GM21528 (cell line): ENCODE measurements at regions not wholly inside any gene's neighbourhood (a gene's known extent, or its start where the extent isn't known, plus 50 kb on each side); places are given as distances from the start of the nearest gene placed in this dataset.

Source experiments
- ATAC-seq: cut with Tn5 transposase; IDR thresholded peaks from one replicate; pipeline ENCODE4 v1.9.1; 2021; ENCODE audit warnings: mild to moderate bottlenecking, moderate library complexity; ENCODE audit not compliant: unreplicated experiment, low FRiP score

DNA sequence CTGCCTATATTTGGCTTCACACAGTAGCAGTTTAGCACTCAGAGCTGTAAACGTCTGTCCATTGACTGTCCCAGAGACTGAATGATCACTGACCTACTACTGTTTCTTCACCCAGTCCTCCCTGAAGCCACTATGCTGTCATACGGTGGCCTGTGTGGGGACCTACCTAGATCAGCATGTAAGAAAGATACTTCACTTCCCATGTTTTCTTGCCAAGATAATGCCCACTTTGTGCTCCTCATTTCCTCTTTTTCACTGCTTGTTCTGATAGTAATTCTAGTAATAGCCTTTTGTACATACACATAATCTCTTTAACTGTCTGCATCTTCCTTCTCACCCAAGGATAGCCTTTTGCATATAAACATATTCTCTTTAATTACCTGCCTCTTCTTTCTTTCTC is 109.9 kb upstream of the TIAM2 start:
- ATAC-seq: no peak

DNA sequence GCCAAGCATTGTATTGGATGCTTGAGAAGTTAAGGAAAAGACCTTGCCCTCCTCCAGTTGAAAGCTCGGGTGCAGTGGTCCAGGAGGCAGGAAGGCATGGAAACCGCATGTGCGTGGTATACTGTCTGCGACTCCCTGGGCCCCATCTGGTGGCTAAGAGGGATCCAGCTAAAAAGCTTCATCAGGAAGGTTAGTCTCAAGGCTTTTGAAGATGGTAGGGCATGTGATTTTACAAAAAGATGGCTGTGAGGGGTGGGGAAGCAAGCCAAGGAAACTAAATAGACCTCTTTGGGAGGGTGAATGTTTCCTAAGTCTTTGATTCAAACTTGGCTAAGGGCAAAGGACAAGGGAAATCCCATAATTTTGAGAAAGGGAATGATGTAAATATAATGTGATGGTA is 109.1 kb upstream of the TIAM2 start:
- ATAC-seq: no peak

DNA sequence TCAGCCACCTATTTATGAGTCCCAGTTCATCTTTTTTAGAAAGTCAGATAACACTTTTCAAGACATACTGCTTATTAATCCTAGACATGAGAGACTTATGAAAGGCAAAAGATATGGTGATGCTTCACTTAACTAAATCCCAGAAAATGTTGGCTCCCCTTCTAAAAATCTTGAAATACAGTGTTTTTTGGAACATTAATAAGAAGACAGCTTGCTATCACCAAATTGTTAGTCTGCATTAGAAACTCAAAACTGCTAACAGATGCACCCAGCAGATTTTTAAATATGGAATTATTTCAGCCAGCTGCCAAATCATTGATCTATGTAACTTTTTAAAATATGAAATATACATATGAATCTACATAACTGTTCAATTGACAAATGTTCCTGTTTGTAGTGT is 108.6 kb upstream of the TIAM2 start:
- ATAC-seq: no peak

DNA sequence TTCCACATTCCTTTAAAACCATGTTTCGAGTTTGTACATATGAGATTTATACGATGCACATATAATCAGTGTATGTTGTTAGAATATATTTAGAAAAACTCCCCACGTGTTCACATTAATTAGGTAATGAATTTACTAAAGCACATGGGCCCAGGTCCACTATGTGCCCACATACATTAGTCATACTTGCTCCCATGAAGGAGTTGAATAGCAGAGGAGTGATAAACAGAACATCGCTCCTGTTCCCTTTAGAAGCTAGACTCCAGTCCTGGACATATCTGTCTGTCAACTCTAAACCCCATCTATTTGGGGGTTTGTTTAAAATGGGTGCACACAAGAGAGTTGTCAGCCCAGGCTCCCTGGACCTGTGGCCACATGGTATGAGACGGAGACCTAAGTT is 108.1 kb upstream of the TIAM2 start:
- ATAC-seq: no peak

DNA sequence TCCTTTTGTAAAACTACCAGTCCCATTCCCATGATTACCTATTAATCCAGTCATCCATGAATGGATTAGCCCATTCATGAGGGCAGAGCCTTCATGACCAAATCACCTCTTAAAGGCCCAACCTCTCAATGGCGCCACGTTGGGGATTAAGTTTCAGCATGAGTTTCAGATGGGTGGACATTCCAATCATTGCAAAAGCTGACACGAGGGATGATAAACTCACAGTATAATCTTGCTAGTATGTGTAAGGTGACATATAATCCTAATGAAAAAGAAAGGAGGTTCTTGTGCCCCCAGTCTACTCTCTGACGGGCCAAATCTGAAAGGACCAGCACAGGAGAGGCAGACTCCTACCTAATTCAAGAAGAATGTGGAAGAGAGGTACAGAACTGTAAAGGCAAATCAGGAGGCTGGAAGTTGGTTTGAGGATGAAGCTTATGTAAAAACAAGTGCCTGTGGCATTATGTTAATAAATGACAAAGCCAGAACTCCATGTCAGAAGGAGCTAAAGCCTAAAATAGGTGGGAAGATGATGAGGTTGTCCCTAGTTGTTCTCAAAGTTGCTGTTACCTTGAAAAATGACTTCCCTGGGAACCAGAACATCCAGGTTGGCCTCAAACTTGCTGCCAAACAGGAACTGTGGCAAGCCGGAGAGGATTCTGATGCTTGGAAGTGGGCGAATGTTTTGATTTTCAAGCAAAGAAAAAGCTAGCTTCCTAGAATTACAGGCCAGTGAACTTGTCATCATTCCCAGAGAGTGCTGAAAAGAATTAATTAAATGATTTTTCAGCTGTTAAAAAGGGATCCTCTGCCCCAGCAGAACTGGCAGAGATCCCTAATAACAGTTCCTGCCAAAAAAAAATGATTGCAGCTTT is 106.5 kb upstream of the TIAM2 start:
- no peak for ATAC-seq

DNA sequence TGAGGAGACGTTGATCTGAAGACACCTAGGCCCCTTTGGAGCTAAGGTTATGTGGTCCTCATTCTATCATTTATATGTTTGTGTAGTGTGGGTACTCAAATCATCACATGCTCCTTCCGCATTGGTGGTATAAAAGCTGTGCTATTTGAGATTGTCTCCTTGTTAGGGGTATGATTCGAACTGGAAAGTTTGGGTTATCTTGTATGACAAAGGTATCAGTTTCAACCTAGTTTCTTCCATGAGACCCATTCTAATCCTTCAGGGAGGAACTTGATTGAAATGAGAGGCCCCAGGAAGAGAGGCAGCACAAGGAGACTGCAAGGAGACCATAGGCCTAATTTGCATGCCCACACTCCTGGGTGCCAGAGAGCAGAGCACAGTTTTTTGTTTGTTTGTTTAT is 104.2 kb upstream of the TIAM2 start:
- ATAC-seq: no peak

DNA sequence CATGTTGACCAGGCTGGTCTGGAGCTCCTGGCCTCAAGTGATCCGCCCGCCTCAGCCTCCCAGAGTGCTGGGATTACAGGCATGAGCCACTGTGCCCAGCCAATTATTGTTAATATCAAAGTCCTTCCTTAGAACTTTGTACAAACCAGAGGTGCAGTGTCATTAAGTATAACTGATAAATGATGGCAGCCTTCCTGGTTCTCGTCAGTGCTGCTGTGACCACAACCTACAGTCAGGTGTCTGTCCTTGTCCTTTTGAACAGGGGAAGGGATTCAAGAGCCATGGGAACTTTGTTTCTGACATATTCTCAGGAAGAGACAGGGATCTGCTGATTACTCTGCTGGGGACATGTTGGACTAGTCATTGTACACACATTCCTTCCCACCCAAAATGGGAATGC is 103.2 kb upstream of the TIAM2 start:
- ATAC-seq: no peak

DNA sequence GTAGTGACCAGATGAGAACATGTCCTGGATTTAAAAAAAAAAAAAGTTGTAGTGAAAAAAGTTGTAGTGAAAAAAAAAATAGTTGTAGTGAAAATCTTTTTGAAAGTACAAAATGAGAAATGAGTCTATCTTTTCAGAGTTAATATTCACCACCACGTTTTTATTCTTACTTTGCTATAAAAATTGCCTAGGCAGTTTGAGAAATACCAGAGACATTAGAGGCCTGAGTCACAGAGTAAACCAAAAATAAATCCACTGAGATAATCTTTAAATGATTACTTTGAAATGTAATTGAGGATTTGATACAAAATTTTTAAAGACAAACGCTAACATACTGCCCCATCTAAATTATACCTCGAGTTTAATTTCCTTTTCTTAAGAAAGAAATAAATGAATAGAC is 101.2 kb upstream of the TIAM2 start:
- ATAC-seq: no peak

DNA sequence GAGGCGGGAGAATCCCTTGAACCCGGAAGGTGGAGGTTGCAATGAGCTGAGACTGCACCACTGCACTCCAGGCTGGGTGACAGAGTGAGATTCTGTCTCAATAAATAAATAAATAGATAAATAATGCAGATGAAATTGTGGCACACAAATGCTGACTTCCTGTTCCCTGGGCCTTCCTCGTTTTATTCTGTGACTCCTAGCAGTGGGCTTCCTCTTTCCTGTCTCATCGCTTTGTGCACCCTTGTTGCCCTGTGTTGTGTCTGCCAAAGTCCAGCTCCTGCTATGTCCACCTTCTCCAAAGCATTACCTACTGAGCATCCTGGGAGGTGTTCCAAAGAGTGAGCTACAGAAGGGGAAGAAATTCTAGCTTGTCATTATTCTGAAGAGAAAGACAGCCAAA is 100.2 kb upstream of the TIAM2 start:
- no peak for ATAC-seq

DNA sequence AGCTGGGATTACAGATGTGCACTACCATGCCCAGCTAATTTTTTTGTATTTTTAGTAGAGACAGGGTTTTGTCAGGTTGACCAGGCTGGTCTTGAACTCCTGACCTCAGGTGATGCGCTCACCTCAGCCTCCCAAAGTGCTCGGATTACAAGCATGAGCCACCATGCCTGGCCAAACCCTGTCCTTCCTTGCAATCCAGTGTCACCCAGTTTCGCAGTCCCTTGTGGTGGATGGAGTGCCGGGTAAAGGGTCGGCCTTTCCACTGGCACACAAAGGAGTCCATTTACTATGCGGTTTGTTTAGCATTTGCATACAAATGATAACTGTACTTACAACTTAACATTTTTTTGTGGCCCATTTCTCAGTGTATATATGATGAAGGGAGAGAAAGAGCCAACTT is 99.3 kb upstream of the TIAM2 start:
- no peak for ATAC-seq

DNA sequence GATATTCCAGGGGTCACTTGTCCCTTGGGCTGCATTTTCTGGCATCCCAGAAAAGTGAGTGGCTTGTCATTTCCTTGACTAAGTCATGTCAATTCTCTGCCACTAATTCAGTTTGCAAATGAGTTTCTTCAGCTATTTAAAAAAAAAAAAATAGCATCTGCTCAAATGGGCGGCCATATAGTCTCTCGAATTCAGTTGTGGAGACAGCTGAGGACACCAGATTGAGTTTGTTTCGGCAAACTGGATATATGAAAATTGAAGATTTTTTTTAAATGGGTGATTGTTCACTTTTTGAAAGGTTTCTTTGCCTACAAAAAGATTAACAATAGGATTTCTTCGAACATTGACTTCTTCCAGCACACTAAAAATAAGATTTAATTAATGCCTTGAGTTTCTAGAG is 96.3 kb upstream of the TIAM2 start:
- no peak for ATAC-seq

DNA sequence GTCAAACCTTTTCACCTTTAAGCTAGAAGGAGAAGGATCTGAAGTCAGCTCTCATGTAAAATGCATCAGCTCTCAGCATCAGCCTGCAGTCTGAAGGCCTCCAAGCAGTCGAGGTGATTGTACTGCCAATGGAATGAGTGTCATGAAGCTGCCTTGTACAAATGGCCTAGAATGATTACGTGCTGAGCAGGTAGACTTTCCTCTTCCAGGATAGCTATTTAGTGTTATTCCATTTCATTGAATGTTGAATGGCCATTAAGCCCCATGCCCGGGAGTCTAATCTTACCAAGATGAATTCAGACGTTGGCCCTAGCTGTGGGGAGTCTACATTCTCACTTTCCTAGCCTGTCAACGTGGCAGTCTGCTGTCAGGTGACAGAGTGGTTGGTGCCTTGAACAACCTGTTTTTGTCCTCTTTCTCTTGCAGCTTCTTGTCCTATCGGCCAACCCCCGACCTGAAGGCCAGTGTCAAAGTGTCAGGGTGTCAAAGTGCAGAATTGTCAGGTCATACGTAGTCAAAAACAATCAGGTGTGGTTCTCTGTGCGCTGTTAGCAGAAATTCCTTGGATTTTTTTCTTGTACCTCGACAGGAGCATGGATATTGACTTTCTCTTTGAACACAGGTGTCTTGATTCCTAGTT is 95.2 kb upstream of the TIAM2 start:
- ATAC-seq: no peak

DNA sequence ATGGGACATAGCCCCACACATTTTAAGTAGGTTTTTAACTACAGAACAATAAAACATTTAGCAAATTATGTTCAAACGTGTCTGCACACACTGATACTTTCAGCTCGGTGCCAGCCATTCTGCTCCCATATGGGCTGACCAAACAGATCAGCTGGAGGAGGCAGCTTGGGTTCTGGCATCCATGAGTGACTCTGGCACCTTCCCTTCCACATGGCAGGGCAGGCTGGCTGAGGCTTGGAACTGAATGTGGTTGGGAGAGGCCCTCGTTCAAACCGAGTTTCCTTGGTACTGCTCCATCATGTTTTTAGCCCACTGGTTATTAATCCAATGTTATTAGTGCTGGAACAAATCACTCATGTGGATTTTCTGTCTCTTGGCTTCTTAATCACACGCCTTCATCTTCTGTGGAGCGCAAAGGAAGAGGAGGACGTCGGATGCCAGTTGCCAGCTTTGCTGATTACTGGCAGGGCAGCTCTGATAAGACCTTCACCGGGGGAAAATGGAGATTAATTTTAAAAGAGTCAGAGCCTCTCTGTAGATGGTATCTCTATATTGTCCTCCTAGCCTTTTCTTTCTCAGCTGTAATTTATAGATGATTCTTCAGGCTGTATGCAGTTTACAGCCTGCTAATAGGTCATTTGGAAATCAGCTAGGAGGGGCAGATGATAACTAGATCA is 93.1 kb upstream of the TIAM2 start:
- no peak for ATAC-seq

DNA sequence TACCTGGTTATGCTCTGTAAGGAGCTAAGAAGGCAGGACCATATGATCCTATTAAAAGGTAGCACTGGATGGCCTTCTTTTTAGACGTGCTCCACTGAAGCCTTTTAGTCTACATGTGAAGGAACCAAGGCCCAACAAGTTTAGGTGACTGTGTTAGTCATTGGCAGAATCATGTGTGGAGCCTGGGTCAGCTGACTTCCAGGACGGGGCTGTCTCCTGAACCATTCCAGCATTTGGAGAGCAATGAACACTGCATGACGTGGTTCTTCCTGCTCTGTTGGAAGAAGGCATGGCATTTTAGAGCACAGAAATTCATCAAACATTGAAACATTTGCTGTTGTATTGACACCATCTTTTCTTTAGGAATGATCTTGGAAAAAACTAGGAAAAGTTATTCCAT is 87.8 kb upstream of the TIAM2 start:
- ATAC-seq: no peak

DNA sequence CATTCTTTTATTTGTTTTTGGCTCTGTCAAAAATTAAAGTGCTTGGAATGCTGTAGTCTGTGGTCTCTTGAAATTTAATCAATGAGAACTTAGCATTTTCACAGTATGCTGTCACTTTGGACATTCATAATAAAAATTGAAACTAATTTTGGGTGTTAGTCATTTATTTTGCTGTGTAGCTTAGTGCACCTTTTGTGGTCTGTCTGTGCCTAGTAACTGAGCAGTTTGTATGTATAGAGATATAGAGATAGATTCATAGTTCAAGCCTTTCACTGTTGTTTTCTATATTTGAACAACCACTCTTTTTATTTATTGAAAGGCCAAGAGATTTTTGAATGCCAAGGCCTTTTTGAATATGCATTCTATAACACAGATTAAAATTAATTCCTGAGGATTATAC is 86.4 kb upstream of the TIAM2 start:
- no peak for ATAC-seq

DNA sequence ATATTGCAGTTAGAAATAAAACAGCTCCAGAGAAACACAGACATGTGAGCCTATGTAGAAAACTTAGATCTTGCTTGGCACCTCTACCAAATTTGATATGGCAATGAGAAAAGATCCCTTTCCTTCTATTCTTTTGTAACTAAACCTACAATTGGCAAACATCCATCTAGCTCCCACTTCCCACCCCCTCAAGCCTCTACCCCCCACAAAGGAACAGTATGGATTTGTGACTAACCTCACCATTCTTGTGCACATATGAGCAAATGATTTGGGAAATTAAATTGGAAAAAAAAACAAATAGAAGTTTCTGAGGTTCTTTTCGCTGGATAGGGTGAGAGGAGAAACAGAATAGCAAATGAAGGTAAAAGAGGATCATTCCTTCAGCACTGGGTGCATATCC is 85.8 kb upstream of the TIAM2 start:
- ATAC-seq: no peak

DNA sequence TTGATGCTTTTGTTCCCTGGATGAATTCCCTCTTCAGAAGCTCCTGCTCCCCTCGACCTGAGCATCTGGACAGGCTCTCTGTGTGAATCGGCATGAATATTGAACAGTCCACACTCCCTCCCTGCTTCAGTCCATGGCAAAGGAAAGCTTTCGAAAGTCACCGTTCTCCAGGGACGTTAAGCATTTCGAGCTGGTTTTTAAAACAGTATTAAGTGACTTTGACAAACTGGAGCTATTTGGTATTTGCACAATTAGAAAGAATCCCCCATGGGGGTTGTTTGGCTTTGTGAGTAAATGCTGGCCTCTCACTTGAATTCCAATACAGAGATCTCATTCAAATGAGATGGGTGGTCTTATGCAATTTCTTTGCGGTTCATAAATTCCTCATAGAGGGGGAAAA is 85.3 kb upstream of the TIAM2 start:
- ATAC-seq: no peak

DNA sequence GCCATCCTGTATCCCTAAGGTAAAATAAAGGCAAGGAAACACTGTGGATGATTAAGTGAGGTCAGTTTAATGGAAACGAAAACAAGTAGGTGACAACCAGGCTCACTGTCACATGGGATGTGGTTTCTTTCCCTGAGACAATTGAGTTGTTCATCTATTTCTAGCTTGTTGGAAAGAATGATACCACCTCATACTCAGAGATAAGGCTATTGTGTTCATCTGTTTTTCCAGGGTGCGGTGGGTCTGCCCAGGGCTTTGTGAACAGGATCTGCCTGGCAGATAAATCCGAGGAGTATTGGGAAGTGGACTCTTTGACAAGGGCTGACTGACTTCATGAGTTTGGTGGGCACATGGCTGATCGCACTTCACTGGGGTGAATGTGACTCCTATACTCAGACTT is 80.8 kb upstream of the TIAM2 start:
- no peak for ATAC-seq

DNA sequence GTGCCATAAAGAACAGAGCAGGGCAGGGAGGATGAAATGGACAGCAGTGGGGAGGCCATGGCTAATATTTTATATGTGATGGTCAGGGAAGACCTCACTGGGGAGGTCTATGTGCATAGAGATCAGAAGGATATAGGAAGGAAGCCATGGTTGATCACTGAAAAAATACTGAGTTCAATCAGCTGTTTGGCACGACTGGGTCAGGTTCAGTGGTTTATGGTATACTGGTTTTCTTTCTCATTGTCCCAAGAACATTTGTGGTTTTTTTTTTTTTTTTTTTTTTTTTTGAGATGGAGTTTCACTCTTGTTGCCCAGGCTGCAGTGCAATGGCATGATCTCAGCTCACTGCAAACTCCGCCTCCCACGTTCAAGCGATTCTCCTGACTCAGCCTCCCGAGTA is 78.3 kb upstream of the TIAM2 start:
- no peak for ATAC-seq

DNA sequence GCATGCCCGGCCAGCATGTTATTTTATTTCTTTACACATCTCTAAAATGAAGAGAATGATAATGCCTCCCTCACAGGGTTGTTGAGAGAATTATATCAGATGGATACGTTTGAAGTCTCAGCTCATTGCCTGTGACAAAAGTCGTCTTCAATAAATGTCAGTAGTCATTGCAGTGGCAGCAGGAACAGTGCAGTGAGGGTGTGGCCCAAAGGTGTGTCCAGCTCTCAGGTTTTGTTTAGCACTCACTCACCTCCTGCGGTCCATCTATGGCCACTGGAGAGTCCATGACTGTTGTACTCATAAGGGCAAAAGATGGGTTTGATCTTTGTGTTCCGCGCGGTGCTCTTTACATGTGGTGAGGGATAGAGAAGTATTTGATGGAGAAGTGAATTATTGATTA is 77.2 kb upstream of the TIAM2 start:
- ATAC-seq: no peak

DNA sequence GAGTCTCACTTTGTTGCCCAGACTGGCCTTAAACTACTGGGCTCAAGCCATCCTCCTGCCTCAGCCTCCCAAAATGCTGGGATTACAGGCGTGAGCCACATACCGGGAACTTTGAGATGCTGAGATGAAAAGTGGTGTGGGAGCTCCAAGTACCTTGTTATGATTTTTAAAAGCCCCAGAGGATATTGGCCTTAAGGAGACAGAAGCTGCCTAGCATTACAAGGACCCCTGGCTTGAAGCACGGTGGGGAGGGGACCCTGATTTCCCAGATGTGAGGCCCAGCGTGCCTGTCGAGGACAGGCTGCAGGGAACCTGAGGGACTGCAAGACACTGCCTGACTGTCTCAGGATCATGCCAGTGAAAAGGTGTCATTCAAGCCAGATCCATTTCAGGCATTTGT is 75.3 kb upstream of the TIAM2 start:
- no peak for ATAC-seq
